K562 (cell line): ENCODE measurements at regions not wholly inside any gene's neighbourhood (a gene's known extent, or its start where the extent isn't known, plus 50 kb on each side); places are given as distances from the start of the nearest gene placed in this dataset.

Experiments used
- CHD1 ChIP-seq: fragments of 200-600 bp; sonication (generic); IDR thresholded peaks from one replicate; pipeline ENCODE4 v1.6.1; 2012; ENCODE audit warnings: mild to moderate bottlenecking, moderate library complexity, low read length, inconsistent platforms
- MLX ChIP-seq, 2 experiments: fragments of 450-650 bp in 1 of 2; sonication (generic) in 1 of 2; formaldehyde crosslinking; conservative IDR thresholded peaks; 2 replicates each; pipeline versions ENCODE4 v1.4.0 to v1.8.1; 2020 to 2022; ENCODE audit warnings: mild to moderate bottlenecking in 1 of 2, missing genetic modification reagents in 1 of 2
- RAD21 ChIP-seq, 2 experiments: fragments of 250-450 bp in 1 of 2; fragments of 450-650 bp in 1 of 2; sonication (Bioruptor Pico) in 1 of 2; formaldehyde crosslinking in 1 of 2; IDR thresholded peaks in 1 of 2; conservative IDR thresholded peaks in 1 of 2; 2 replicates each; pipeline versions ENCODE4 v1.4.0 to v1.8.0; 2020 to 2022; ENCODE audit warnings: mild to moderate bottlenecking in 2 of 2, moderate library complexity in 1 of 2
- TF ChIP-seq, protein P1 (sequence below), 3 experiments: IDR thresholded peaks in 2 of 3; conservative IDR thresholded peaks in 1 of 3; 2 replicates each; pipeline ENCODE4 v1.5.1; 2011 to 2012; ENCODE audit warnings: low read length in 3 of 3, mild to moderate bottlenecking in 3 of 3, control low read depth in 2 of 3, improper control_type of control experiment in 1 of 3, inconsistent platforms in 1 of 3, low read depth in 1 of 3, mixed read lengths in 1 of 3, moderate library complexity in 1 of 3; ENCODE audit not compliant: insufficient read depth in 2 of 3

DNA sequence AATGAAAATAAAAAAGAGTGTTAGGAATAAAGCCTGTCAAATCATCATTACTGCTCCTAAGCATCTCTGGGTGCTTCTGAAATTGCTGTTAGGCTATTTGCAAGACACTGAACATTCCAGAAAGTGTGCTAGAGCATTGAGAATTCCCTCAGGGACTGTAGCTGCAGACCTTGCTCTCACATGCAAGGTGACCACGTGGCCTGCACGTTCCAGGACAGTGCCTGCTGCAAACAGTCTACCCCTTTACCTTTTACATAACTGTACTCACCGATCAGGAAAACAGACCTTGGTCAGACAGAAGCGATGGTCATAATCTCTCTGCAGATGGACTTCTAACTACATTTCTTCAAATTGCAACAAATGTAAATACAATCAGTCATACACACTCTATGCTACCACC lies 164.5 kb downstream of the PSMG1 start:
- no peak for TF ChIP-seq CHD1
- no peak for TF ChIP-seq MLX (CRISPR knock-in tag; conservative IDR thresholded peaks at IDR 0.05)
- TF ChIP-seq RAD21 (CRISPR knock-in tag; conservative IDR thresholded peaks at IDR 0.05 in 1 of 2, IDR thresholded peaks at IDR 0.05 in 1 of 2), result no peak
- TF ChIP-seq, protein P1, sequence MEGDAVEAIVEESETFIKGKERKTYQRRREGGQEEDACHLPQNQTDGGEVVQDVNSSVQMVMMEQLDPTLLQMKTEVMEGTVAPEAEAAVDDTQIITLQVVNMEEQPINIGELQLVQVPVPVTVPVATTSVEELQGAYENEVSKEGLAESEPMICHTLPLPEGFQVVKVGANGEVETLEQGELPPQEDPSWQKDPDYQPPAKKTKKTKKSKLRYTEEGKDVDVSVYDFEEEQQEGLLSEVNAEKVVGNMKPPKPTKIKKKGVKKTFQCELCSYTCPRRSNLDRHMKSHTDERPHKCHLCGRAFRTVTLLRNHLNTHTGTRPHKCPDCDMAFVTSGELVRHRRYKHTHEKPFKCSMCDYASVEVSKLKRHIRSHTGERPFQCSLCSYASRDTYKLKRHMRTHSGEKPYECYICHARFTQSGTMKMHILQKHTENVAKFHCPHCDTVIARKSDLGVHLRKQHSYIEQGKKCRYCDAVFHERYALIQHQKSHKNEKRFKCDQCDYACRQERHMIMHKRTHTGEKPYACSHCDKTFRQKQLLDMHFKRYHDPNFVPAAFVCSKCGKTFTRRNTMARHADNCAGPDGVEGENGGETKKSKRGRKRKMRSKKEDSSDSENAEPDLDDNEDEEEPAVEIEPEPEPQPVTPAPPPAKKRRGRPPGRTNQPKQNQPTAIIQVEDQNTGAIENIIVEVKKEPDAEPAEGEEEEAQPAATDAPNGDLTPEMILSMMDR (IDR thresholded peaks at IDR 0.05 in 2 of 3, conservative IDR thresholded peaks at IDR 0.05 in 1 of 3; ENCODE audit: insufficient read depth in 2 of 3, low read depth in 1 of 3, low read length in 3 of 3), result no peak
